SK-N-MC (cell line): ENCODE measurements at regions not wholly inside any gene's neighbourhood (a gene's known extent, or its start where the extent isn't known, plus 50 kb on each side); places are given as distances from the start of the nearest gene placed in this dataset.

Experiments used
- EZH2 ChIP-seq: fragments of 200-600 bp; sonication (generic); IDR thresholded peaks from one replicate; pipeline ENCODE4 v1.6.1; 2017; ENCODE audit warnings: antibody characterized with exemption
- FOXP2 ChIP-seq: optimal IDR thresholded peaks from 2 replicates; pipeline ENCODE3; 2011; ENCODE audit warnings: mild to moderate bottlenecking, moderate library complexity; ENCODE audit not compliant: insufficient read depth; ENCODE audit errors: extremely low read length, control extremely low read depth
- POLR2AphosphoS5 ChIP-seq: IDR thresholded peaks from 2 replicates; pipeline ENCODE4 v1.6.1; 2012; ENCODE audit warnings: mild to moderate bottlenecking, low read depth, low read length, borderline replicate concordance

- TF ChIP-seq POLR2AphosphoS5: no peak
- TF ChIP-seq EZH2: no peak
- TF ChIP-seq FOXP2: no peak
Observed at GRCh38 chr20:30284281-30284905, 973.1 kb upstream of the DEFB115 start.
